Posterior cingulate gyrus (tissue), 11 donors: ENCODE measurements at regions not wholly inside any gene's neighbourhood (a gene's known extent, or its start where the extent isn't known, plus 50 kb on each side); places are given as distances from the start of the nearest gene placed in this dataset.
"Not testable (repeated sequence)": the region's sequence is repeated elsewhere in the genome, so short reads cannot be mapped to it uniquely, and the experiment has no call there.

Experiments used
- DNase-seq, 10 donors: peaks; one replicate each; pipeline versions ENCODE4 v3.0.0 to v3.0.0-alpha.2; 2020 to 2021; ENCODE audit warnings: mixed read lengths in 3 of 10
- intact Hi-C: fragments of 100-400 bp; cut with DNase I; formaldehyde crosslinking; loops from one replicate; pipeline ENCODE4 v1.15.1; 2023

GRCh38 chr9:624935-625500 is 216.5 kb upstream of the DMRT1 start:
- intact Hi-C loops = no loop called here

GRCh38 chr9:625613-626012 is 215.9 kb upstream of the DMRT1 start:
- no peak for DNase-seq
- intact Hi-C loops = no loop called here

More at GRCh38 chr9:624935-625500, 216.5 kb upstream of the DMRT1 start:
- DNase-seq = no peak

GRCh38 chr9:626114-626513 is 215.4 kb upstream of the DMRT1 start:
- intact Hi-C loops, DNase-seq: not testable (repeated sequence)

GRCh38 chr9:626596-626995 is 214.9 kb upstream of the DMRT1 start:
- no peak for DNase-seq
- intact Hi-C loops = no loop called here

GRCh38 chr9:627336-627970 is 214.0 kb upstream of the DMRT1 start:
- intact Hi-C loops = no loop called here
- no peak for DNase-seq

- intact Hi-C loops = no loop called here
- no peak for DNase-seq
Observed at GRCh38 chr9:629146-629545, 212.4 kb upstream of the DMRT1 start.

- DNase-seq = no peak
- intact Hi-C loops = no loop called here
Observed at GRCh38 chr9:630817-631216, 210.7 kb upstream of the DMRT1 start.

- intact Hi-C loops = no loop called here
- DNase-seq = no peak
Observed at GRCh38 chr9:631596-631995, 209.9 kb upstream of the DMRT1 start.

GRCh38 chr9:633461-633860 is 208.0 kb upstream of the DMRT1 start:
- intact Hi-C loops = no loop called here
- DNase-seq = no peak

- DNase-seq = no peak
- intact Hi-C loops = no loop called here
Observed at GRCh38 chr9:636931-637591, 204.4 kb upstream of the DMRT1 start.

- intact Hi-C loops = no loop called here
- no peak for DNase-seq
Observed at GRCh38 chr9:638152-638551, 203.3 kb upstream of the DMRT1 start.

GRCh38 chr9:642014-642413 is 199.5 kb upstream of the DMRT1 start:
- DNase-seq = no peak
- intact Hi-C loops = no loop called here

- DNase-seq = no peak
- intact Hi-C loops = no loop called here
Observed at GRCh38 chr9:643966-644365, 197.5 kb upstream of the DMRT1 start.

- intact Hi-C loops = no loop called here
- no peak for DNase-seq
Observed at GRCh38 chr9:647522-647921, 194.0 kb upstream of the DMRT1 start.

GRCh38 chr9:649128-650074 is 192.1 kb upstream of the DMRT1 start:
- DNase-seq = no peak
- intact Hi-C loops = no loop called here

- intact Hi-C loops = no loop called here
Observed at GRCh38 chr9:650362-650761, 191.1 kb upstream of the DMRT1 start.

GRCh38 chr9:651371-651770 is 190.1 kb upstream of the DMRT1 start:
- DNase-seq = no peak

More at GRCh38 chr9:650362-650761, 191.1 kb upstream of the DMRT1 start:
- no peak for DNase-seq

GRCh38 chr9:652914-653313 is 188.6 kb upstream of the DMRT1 start:
- DNase-seq = no peak
- intact Hi-C loops = no loop called here

More at GRCh38 chr9:651371-651770, 190.1 kb upstream of the DMRT1 start:
- intact Hi-C loops = no loop called here

GRCh38 chr9:653421-653820 is 188.1 kb upstream of the DMRT1 start:
- DNase-seq = no peak
- intact Hi-C loops = no loop called here

- intact Hi-C loops = no loop called here
- no peak for DNase-seq
Observed at GRCh38 chr9:653856-654387, 187.6 kb upstream of the DMRT1 start.

- DNase-seq = peak in 5 of 10 donors; percentile 37 to 87 (median 67)
- intact Hi-C loops = no loop called here
Observed at GRCh38 chr9:655875-656274, 185.6 kb upstream of the DMRT1 start.
